Peyer's patch (tissue), 4 donors: ENCODE measurements at regions not wholly inside any gene's neighbourhood (a gene's known extent, or its start where the extent isn't known, plus 50 kb on each side); places are given as distances from the start of the nearest gene placed in this dataset.

Experiments
- POLR2A ChIP-seq, 2 donors: fragments of 450-650 bp; IDR thresholded peaks; one replicate each; pipeline ENCODE4 v1.5.1; 2017; ENCODE audit warnings: antibody characterized with exemption in 2 of 2, mild to moderate bottlenecking in 2 of 2, moderate library complexity in 2 of 2
- TF ChIP-seq, protein P1 (sequence below), 6 experiments: fragments of 450-650 bp in 4 of 6; fragments of 200-600 bp in 2 of 6; sonication (generic) in 1 of 6; IDR thresholded peaks; one replicate each; pipeline ENCODE4 v1.5.1; 2017 to 2019; ENCODE audit warnings: antibody characterized with exemption in 6 of 6, mild to moderate bottlenecking in 3 of 6, moderate library complexity in 1 of 6

DNA sequence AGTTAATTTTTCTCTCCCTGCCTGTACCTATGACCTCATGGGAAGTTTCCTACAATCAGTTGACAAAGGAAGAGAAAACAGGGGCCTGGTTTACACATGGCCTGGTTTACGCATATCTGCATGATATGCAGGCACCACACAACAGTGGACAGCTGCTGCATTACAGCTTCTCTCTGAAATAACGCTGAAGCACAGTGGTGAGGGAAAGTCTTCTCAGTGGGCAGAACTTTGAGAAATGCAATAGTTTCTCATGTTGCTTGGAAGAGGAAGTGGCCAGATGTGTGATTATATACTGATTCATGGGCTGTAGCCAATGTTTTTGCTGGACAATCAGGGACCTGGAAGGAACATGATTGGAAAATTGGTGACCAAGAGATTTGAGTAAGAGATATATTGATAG lies 324.1 kb upstream of the GOT2 start:
- TF ChIP-seq, protein P1, sequence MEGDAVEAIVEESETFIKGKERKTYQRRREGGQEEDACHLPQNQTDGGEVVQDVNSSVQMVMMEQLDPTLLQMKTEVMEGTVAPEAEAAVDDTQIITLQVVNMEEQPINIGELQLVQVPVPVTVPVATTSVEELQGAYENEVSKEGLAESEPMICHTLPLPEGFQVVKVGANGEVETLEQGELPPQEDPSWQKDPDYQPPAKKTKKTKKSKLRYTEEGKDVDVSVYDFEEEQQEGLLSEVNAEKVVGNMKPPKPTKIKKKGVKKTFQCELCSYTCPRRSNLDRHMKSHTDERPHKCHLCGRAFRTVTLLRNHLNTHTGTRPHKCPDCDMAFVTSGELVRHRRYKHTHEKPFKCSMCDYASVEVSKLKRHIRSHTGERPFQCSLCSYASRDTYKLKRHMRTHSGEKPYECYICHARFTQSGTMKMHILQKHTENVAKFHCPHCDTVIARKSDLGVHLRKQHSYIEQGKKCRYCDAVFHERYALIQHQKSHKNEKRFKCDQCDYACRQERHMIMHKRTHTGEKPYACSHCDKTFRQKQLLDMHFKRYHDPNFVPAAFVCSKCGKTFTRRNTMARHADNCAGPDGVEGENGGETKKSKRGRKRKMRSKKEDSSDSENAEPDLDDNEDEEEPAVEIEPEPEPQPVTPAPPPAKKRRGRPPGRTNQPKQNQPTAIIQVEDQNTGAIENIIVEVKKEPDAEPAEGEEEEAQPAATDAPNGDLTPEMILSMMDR (IDR thresholded peaks at IDR 0.05) = no peak
- TF ChIP-seq POLR2A (IDR thresholded peaks at IDR 0.05) = no peak
